ENCODE measurements at regions not wholly inside any gene's neighbourhood (a gene's known extent, or its start where the extent isn't known, plus 50 kb on each side); places are given as distances from the start of the nearest gene placed in this dataset.

DNA sequence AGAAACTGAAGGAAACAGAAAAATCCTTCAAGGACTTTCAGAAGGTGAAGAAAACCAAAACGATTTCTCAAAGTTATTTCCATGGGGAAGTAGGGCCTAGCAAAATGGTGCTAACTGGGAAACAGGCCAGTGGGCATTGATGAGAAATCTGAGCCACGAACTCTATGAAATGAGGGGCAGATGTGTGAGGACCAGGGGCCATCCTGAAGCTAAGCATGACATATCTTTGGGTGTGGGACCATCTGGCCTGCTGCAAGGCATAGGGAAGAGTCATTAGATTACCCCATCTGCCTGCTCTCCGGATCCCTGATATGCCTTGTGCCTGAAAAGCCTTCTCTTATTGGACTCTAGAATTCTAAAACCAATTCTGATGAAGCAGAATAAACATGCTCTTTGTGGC lies 143.8 kb downstream of the PALM2AKAP2 start:
- Histone ChIP-seq H3K23ac (ENCODE audit: low read length in 2 of 2) (no peak overlapping the region), H3K9me3 (ENCODE audit: control insufficient read depth, low read length) (no peaks in the 10 kb centered on the region), H3K27me3 (ENCODE audit: control insufficient read depth in 1 of 2, insufficient read depth in 1 of 2, low read length in 2 of 2) (no peaks in the 10 kb centered on the region), H3K9ac (ENCODE audit: low read length) (no peak overlapping the region), H3K27ac (ENCODE audit: low read length, poor library complexity, severe bottlenecking) (no peak overlapping the region), H3K14ac (ENCODE audit: low read length in 2 of 2) (no peak overlapping the region), H2BK12ac (ENCODE audit: low read length in 2 of 2) (no peak overlapping the region), H4K8ac (ENCODE audit: low read length) (no peak overlapping the region), H3K4ac (ENCODE audit: low read depth in 1 of 2, low read length in 2 of 2) (no peak overlapping the region), H3K4me3 (ENCODE audit: insufficient read depth in 1 of 2, low read depth in 1 of 2, low read length in 2 of 2) (no peak overlapping the region), H3K36me3 (ENCODE audit: control insufficient read depth in 1 of 2, insufficient read depth in 2 of 2, low read depth in 1 of 2, low read length in 2 of 2) (peaks cover 0 to 47% of the 10 kb centered on the region in 2 experiments), H2AFZ (ENCODE audit: low read depth, low read length) (no peak overlapping the region), H3K18ac (ENCODE audit: low read depth in 1 of 2, low read length in 2 of 2) (no peak overlapping the region), H3K79me1 (replicated peaks; ENCODE audit: low read length, poor library complexity, severe bottlenecking) (peaks cover 7% of the 10 kb centered on the region), H2BK120ac (ENCODE audit: low read depth, low read length) (no peak overlapping the region), H4K91ac (ENCODE audit: low read length) (no peak overlapping the region), H2BK15ac (ENCODE audit: low read depth, poor library complexity, severe bottlenecking) (no peak overlapping the region), H2BK5ac (ENCODE audit: low read depth, low read length, poor library complexity, severe bottlenecking) (no peak overlapping the region), H3K4me1 (ENCODE audit: control insufficient read depth, insufficient read depth, low read depth, low read length) (no peaks in the 10 kb centered on the region), H2AK5ac (ENCODE audit: low read length, severe bottlenecking) (no peak overlapping the region), H3K4me2 (ENCODE audit: low read length, poor library complexity, severe bottlenecking) (no peak overlapping the region)
- 94% methylated on average over 3 of the region's 3 CpGs for WGBS
- no peak for DNase-seq

- no peak overlapping the region for H2BK12ac ChIP-seq (ENCODE audit: low read length in 2 of 2)
- no peaks in the 10 kb centered on the region for H3K9me3 ChIP-seq (ENCODE audit: control insufficient read depth, low read length)
- no peak overlapping the region for H3K23ac ChIP-seq (ENCODE audit: low read length in 2 of 2)
- H4K91ac ChIP-seq (ENCODE audit: low read length), result no peak overlapping the region
- no peak overlapping the region for H4K8ac ChIP-seq (ENCODE audit: low read length)
- no peak overlapping the region for H2BK15ac ChIP-seq (ENCODE audit: low read depth, poor library complexity, severe bottlenecking)
- H3K14ac ChIP-seq (ENCODE audit: low read length in 2 of 2), result no peak overlapping the region
- WGBS, result 90% methylated on average over 2 of the region's 2 CpGs
- H3K36me3 ChIP-seq (ENCODE audit: control insufficient read depth in 1 of 2, insufficient read depth in 2 of 2, low read depth in 1 of 2, low read length in 2 of 2), result peaks cover 0 to 53% of the 10 kb centered on the region in 2 experiments
- no peak overlapping the region for H3K4me3 ChIP-seq (ENCODE audit: insufficient read depth in 1 of 2, low read depth in 1 of 2, low read length in 2 of 2)
- H3K4ac ChIP-seq (ENCODE audit: low read depth in 1 of 2, low read length in 2 of 2), result no peak overlapping the region
- H3K27me3 ChIP-seq (ENCODE audit: control insufficient read depth in 1 of 2, insufficient read depth in 1 of 2, low read length in 2 of 2), result no peaks in the 10 kb centered on the region
- no peak overlapping the region for H3K9ac ChIP-seq (ENCODE audit: low read length)
- H2AK5ac ChIP-seq (ENCODE audit: low read length, severe bottlenecking), result no peak overlapping the region
- H2AFZ ChIP-seq (ENCODE audit: low read depth, low read length), result no peak overlapping the region
- no peak overlapping the region for H3K4me2 ChIP-seq (ENCODE audit: low read length, poor library complexity, severe bottlenecking)
- no peak overlapping the region for H2BK120ac ChIP-seq (ENCODE audit: low read depth, low read length)
- H3K79me1 ChIP-seq (replicated peaks; ENCODE audit: low read length, poor library complexity, severe bottlenecking), result peaks cover 1% of the 10 kb centered on the region
- H3K4me1 ChIP-seq (ENCODE audit: control insufficient read depth, insufficient read depth, low read depth, low read length), result no peaks in the 10 kb centered on the region
- DNase-seq, result no peak
- no peak overlapping the region for H2BK5ac ChIP-seq (ENCODE audit: low read depth, low read length, poor library complexity, severe bottlenecking)
- no peak overlapping the region for H3K27ac ChIP-seq (ENCODE audit: low read length, poor library complexity, severe bottlenecking)
- no peak overlapping the region for H3K18ac ChIP-seq (ENCODE audit: low read depth in 1 of 2, low read length in 2 of 2)
Observed at GRCh38 chr9:109925799-109926198, 145.8 kb downstream of the PALM2AKAP2 start.

- H2AFZ ChIP-seq (ENCODE audit: low read depth, low read length), result no peak overlapping the region
- H3K9me3 ChIP-seq (ENCODE audit: control insufficient read depth, low read length), result no peaks in the 10 kb centered on the region
- H3K36me3 ChIP-seq (ENCODE audit: control insufficient read depth in 1 of 2, insufficient read depth in 2 of 2, low read depth in 1 of 2, low read length in 2 of 2), result peaks cover 0 to 57% of the 10 kb centered on the region in 2 experiments
- no peak overlapping the region for H3K4me3 ChIP-seq (ENCODE audit: insufficient read depth in 1 of 2, low read depth in 1 of 2, low read length in 2 of 2)
- H3K27me3 ChIP-seq (ENCODE audit: control insufficient read depth in 1 of 2, insufficient read depth in 1 of 2, low read length in 2 of 2), result no peaks in the 10 kb centered on the region
- no peak overlapping the region for H3K4me2 ChIP-seq (ENCODE audit: low read length, poor library complexity, severe bottlenecking)
- no peak overlapping the region for H3K14ac ChIP-seq (ENCODE audit: low read length in 2 of 2)
- no peak overlapping the region for H2BK15ac ChIP-seq (ENCODE audit: low read depth, poor library complexity, severe bottlenecking)
- no peaks in the 10 kb centered on the region for H3K4me1 ChIP-seq (ENCODE audit: control insufficient read depth, insufficient read depth, low read depth, low read length)
- DNase-seq, result no peak
- no peak overlapping the region for H2BK5ac ChIP-seq (ENCODE audit: low read depth, low read length, poor library complexity, severe bottlenecking)
- H2BK12ac ChIP-seq (ENCODE audit: low read length in 2 of 2), result no peak overlapping the region
- WGBS, result 88% methylated on average over 1 of the region's 3 CpGs
- no peak overlapping the region for H3K4ac ChIP-seq (ENCODE audit: low read depth in 1 of 2, low read length in 2 of 2)
- H2BK120ac ChIP-seq (ENCODE audit: low read depth, low read length), result no peak overlapping the region
- no peak overlapping the region for H3K9ac ChIP-seq (ENCODE audit: low read length)
- H4K8ac ChIP-seq (ENCODE audit: low read length), result no peak overlapping the region
- no peak overlapping the region for H3K18ac ChIP-seq (ENCODE audit: low read depth in 1 of 2, low read length in 2 of 2)
- H3K27ac ChIP-seq (ENCODE audit: low read length, poor library complexity, severe bottlenecking), result no peak overlapping the region
- peaks cover 1% of the 10 kb centered on the region for H3K79me1 ChIP-seq (replicated peaks; ENCODE audit: low read length, poor library complexity, severe bottlenecking)
- H3K23ac ChIP-seq (ENCODE audit: low read length in 2 of 2), result no peak overlapping the region
- H2AK5ac ChIP-seq (ENCODE audit: low read length, severe bottlenecking), result no peak overlapping the region
- H4K91ac ChIP-seq (ENCODE audit: low read length), result no peak overlapping the region
Observed at GRCh38 chr9:109926421-109926869, 146.4 kb downstream of the PALM2AKAP2 start.

GRCh38 chr9:109931623-109932022 lies 151.6 kb downstream of the PALM2AKAP2 start:
- Histone ChIP-seq H3K23ac (ENCODE audit: low read length in 2 of 2) (no peak overlapping the region), H2BK120ac (ENCODE audit: low read depth, low read length) (no peak overlapping the region), H3K18ac (ENCODE audit: low read depth in 1 of 2, low read length in 2 of 2) (no peak overlapping the region), H2BK15ac (ENCODE audit: low read depth, poor library complexity, severe bottlenecking) (no peak overlapping the region), H3K9ac (ENCODE audit: low read length) (no peak overlapping the region), H2AFZ (ENCODE audit: low read depth, low read length) (no peak overlapping the region), H3K14ac (ENCODE audit: low read length in 2 of 2) (no peak overlapping the region), H3K4me2 (ENCODE audit: low read length, poor library complexity, severe bottlenecking) (no peak overlapping the region), H4K8ac (ENCODE audit: low read length) (no peak overlapping the region), H2BK5ac (ENCODE audit: low read depth, low read length, poor library complexity, severe bottlenecking) (no peak overlapping the region), H3K4ac (ENCODE audit: low read depth in 1 of 2, low read length in 2 of 2) (no peak overlapping the region), H3K27ac (ENCODE audit: low read length, poor library complexity, severe bottlenecking) (no peak overlapping the region), H2BK12ac (ENCODE audit: low read length in 2 of 2) (no peak overlapping the region), H3K9me3 (ENCODE audit: control insufficient read depth, low read length) (no peaks in the 10 kb centered on the region), H2AK5ac (ENCODE audit: low read length, severe bottlenecking) (no peak overlapping the region), H3K4me3 (ENCODE audit: insufficient read depth in 1 of 2, low read depth in 1 of 2, low read length in 2 of 2) (no peak overlapping the region), H4K91ac (ENCODE audit: low read length) (no peak overlapping the region), H3K27me3 (ENCODE audit: control insufficient read depth in 1 of 2, insufficient read depth in 1 of 2, low read length in 2 of 2) (no peaks in the 10 kb centered on the region), H3K79me1 (replicated peaks; ENCODE audit: low read length, poor library complexity, severe bottlenecking) (peaks cover 1% of the 10 kb centered on the region), H3K36me3 (ENCODE audit: control insufficient read depth in 1 of 2, insufficient read depth in 2 of 2, low read depth in 1 of 2, low read length in 2 of 2) (peaks cover 6 to 56% of the 10 kb centered on the region in 2 experiments), H3K4me1 (ENCODE audit: control insufficient read depth, insufficient read depth, low read depth, low read length) (peaks cover 4% of the 10 kb centered on the region)
- WGBS, result 93% methylated on average over 7 of the region's 7 CpGs
- DNase-seq, result no peak
